Loucy (cell line): ENCODE measurements at regions not wholly inside any gene's neighbourhood (a gene's known extent, or its start where the extent isn't known, plus 50 kb on each side); places are given as distances from the start of the nearest gene placed in this dataset.

Experiments used
- H2AFZ ChIP-seq: fragments of 200-600 bp; sonication (generic); 2 replicates; pipeline ENCODE4 v1.6.0; 2016; ENCODE audit warnings: antibody characterized with exemption, mild to moderate bottlenecking, low read length, moderate library complexity
- H3F3A ChIP-seq: fragments of 200-600 bp; 2 replicates; pipeline ENCODE4 v1.6.0; 2016; ENCODE audit warnings: antibody characterized with exemption, low read depth, mild to moderate bottlenecking
- H3K27me3 ChIP-seq: fragments of 200-600 bp; sonication (generic); 2 replicates; pipeline ENCODE4 v1.6.1; 2014; ENCODE audit warnings: low read length, mild to moderate bottlenecking; ENCODE audit not compliant: insufficient read depth, poor library complexity, severe bottlenecking
- H3K36me3 ChIP-seq: fragments of 200-600 bp; sonication (generic); 2 replicates; pipeline ENCODE4 v1.6.1; 2016; ENCODE audit warnings: low read length; ENCODE audit not compliant: insufficient read depth
- H3K4me1 ChIP-seq: fragments of 200-600 bp; sonication (generic); 2 replicates; pipeline ENCODE4 v1.5.1; 2014; ENCODE audit warnings: low read length, mild to moderate bottlenecking; ENCODE audit not compliant: insufficient read depth, poor library complexity, severe bottlenecking
- H3K4me2 ChIP-seq: fragments of 200-600 bp; sonication (generic); 2 replicates; pipeline ENCODE4 v1.6.0; 2014; ENCODE audit warnings: antibody characterized with exemption, low read length, low read depth, mild to moderate bottlenecking; ENCODE audit not compliant: poor library complexity, severe bottlenecking
- H3K4me3 ChIP-seq: fragments of 200-600 bp; sonication (generic); 2 replicates; pipeline ENCODE4 v1.5.1; 2014; ENCODE audit warnings: low read length, mild to moderate bottlenecking, mixed read lengths; ENCODE audit not compliant: poor library complexity, severe bottlenecking
- H3K79me2 ChIP-seq: fragments of 200-600 bp; sonication (generic); 2 replicates; pipeline ENCODE4 v1.6.1; 2014; ENCODE audit warnings: low read length; ENCODE audit not compliant: insufficient read depth
- H3K9ac ChIP-seq: fragments of 200-600 bp; sonication (generic); 2 replicates; pipeline ENCODE4 v1.6.0; 2014; ENCODE audit warnings: mild to moderate bottlenecking, low read depth, low read length, moderate library complexity; ENCODE audit not compliant: poor library complexity, severe bottlenecking
- H3K9me2 ChIP-seq: fragments of 200-600 bp; sonication (generic); replicated peaks from 2 replicates; pipeline ENCODE4 v1.6.1; 2016; ENCODE audit warnings: low read depth, low read length, mixed read lengths
- H3K9me3 ChIP-seq: fragments of 200-600 bp; sonication (generic); 2 replicates; pipeline ENCODE4 v1.6.1; 2014; ENCODE audit warnings: mild to moderate bottlenecking, antibody characterized with exemption, low read length, low read depth; ENCODE audit not compliant: insufficient read depth
- H4K20me1 ChIP-seq: fragments of 200-600 bp; sonication (generic); 2 replicates; pipeline ENCODE4 v1.6.0; 2014; ENCODE audit warnings: antibody characterized with exemption, low read length, mild to moderate bottlenecking; ENCODE audit not compliant: insufficient read depth, poor library complexity, severe bottlenecking
- CTCF ChIP-seq: fragments of 200-600 bp; sonication (generic); conservative IDR thresholded peaks from 2 replicates; pipeline ENCODE4 v1.5.1; 2014; ENCODE audit warnings: mild to moderate bottlenecking, antibody characterized with exemption, low read length
- EZH2phosphoT487 ChIP-seq: fragments of 200-600 bp; IDR thresholded peaks from 2 replicates; pipeline ENCODE4 v1.6.1; 2018; ENCODE audit warnings: antibody characterized with exemption, mild to moderate bottlenecking, moderate library complexity, borderline replicate concordance

GRCh38 chr3:89983449-89983848 lies 876.0 kb downstream of the EPHA3 start:
- Histone ChIP-seq H3K4me2 (no peak overlapping the region), H3K36me3 (no peaks in the 10 kb centered on the region), H3F3A (no peaks in the 10 kb centered on the region), H3K79me2 (no peaks in the 10 kb centered on the region), H3K9ac (no peak overlapping the region), H3K9me2 (no peaks in the 10 kb centered on the region), H4K20me1 (no peaks in the 10 kb centered on the region), H3K4me3 (no peak overlapping the region), H3K9me3 (no peaks in the 10 kb centered on the region), H3K27me3 (no peaks in the 10 kb centered on the region), H3K4me1 (no peaks in the 10 kb centered on the region), H2AFZ (no peak overlapping the region)
- TF ChIP-seq EZH2phosphoT487 (no peak), CTCF (no peak)

GRCh38 chr3:90005281-90005847 lies 897.9 kb downstream of the EPHA3 start:
- H2AFZ ChIP-seq, result no peak overlapping the region
- no peak overlapping the region for H3K9ac ChIP-seq
- no peaks in the 10 kb centered on the region for H3K27me3 ChIP-seq
- no peak overlapping the region for H3K4me3 ChIP-seq
- TF ChIP-seq CTCF (no peak), EZH2phosphoT487 (no peak)
- no peaks in the 10 kb centered on the region for H3K36me3 ChIP-seq
- no peaks in the 10 kb centered on the region for H4K20me1 ChIP-seq
- H3K4me1 ChIP-seq, result no peaks in the 10 kb centered on the region
- no peaks in the 10 kb centered on the region for H3K9me3 ChIP-seq
- no peak overlapping the region for H3K4me2 ChIP-seq
- H3K9me2 ChIP-seq, result no peaks in the 10 kb centered on the region
- no peaks in the 10 kb centered on the region for H3F3A ChIP-seq
- H3K79me2 ChIP-seq, result no peaks in the 10 kb centered on the region

- Histone ChIP-seq H4K20me1 (no peaks in the 10 kb centered on the region), H3K79me2 (no peaks in the 10 kb centered on the region), H3K9ac (no peak overlapping the region), H3K9me2 (no peaks in the 10 kb centered on the region), H3K36me3 (no peaks in the 10 kb centered on the region), H3K4me1 (no peaks in the 10 kb centered on the region), H3K27me3 (no peaks in the 10 kb centered on the region), H3K4me3 (no peak overlapping the region), H3K9me3 (no peaks in the 10 kb centered on the region), H3K4me2 (no peak overlapping the region), H2AFZ (no peak overlapping the region), H3F3A (no peaks in the 10 kb centered on the region)
- TF ChIP-seq EZH2phosphoT487 (no peak), CTCF (no peak)
Observed at GRCh38 chr3:90007778-90008499, 900.5 kb downstream of the EPHA3 start.
